ENCODE measurements at regions not wholly inside any gene's neighbourhood (a gene's known extent, or its start where the extent isn't known, plus 50 kb on each side); places are given as distances from the start of the nearest gene placed in this dataset.

GRCh38 chr7:18408461-18408860 lies 87.1 kb upstream of the HDAC9 start:
- Mint-ChIP-seq H3K27me3 (ENCODE audit: insufficient read depth, unreplicated experiment) (no peaks in the 10 kb centered on the region), H3K4me3 (ENCODE audit: unreplicated experiment) (no peak overlapping the region), H3K36me3 (ENCODE audit: insufficient read depth, unreplicated experiment) (no peaks in the 10 kb centered on the region), H3K9me3 (ENCODE audit: unreplicated experiment) (peaks cover 5% of the 10 kb centered on the region), H3K4me1 (ENCODE audit: insufficient read depth, unreplicated experiment) (no peaks in the 10 kb centered on the region), H3K27ac (ENCODE audit: low read depth, unreplicated experiment) (no peak overlapping the region)
- ChIA-PET CTCF (no interaction called here), POLR2A (no interaction called here)
- intact Hi-C loops (cut with micrococcal nuclease): no loop called here
- DNase-seq (ENCODE audit: unreplicated experiment): no peak
- TF ChIP-seq, protein P1, sequence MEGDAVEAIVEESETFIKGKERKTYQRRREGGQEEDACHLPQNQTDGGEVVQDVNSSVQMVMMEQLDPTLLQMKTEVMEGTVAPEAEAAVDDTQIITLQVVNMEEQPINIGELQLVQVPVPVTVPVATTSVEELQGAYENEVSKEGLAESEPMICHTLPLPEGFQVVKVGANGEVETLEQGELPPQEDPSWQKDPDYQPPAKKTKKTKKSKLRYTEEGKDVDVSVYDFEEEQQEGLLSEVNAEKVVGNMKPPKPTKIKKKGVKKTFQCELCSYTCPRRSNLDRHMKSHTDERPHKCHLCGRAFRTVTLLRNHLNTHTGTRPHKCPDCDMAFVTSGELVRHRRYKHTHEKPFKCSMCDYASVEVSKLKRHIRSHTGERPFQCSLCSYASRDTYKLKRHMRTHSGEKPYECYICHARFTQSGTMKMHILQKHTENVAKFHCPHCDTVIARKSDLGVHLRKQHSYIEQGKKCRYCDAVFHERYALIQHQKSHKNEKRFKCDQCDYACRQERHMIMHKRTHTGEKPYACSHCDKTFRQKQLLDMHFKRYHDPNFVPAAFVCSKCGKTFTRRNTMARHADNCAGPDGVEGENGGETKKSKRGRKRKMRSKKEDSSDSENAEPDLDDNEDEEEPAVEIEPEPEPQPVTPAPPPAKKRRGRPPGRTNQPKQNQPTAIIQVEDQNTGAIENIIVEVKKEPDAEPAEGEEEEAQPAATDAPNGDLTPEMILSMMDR (IDR thresholded peaks at IDR 0.05; ENCODE audit: unreplicated experiment): no peak
- BruUV-seq (replicated peaks): no TSS peak

GRCh38 chr7:18408868-18409267 lies 86.7 kb upstream of the HDAC9 start:
- POLR2A ChIA-PET: interaction anchor here (2.8 kb wide), 1 partner anchor 20 kb away, joined by 9 read pairs; no protein-coding TSS in a partner anchor
- intact Hi-C loops (cut with micrococcal nuclease): no loop called here

DNA sequence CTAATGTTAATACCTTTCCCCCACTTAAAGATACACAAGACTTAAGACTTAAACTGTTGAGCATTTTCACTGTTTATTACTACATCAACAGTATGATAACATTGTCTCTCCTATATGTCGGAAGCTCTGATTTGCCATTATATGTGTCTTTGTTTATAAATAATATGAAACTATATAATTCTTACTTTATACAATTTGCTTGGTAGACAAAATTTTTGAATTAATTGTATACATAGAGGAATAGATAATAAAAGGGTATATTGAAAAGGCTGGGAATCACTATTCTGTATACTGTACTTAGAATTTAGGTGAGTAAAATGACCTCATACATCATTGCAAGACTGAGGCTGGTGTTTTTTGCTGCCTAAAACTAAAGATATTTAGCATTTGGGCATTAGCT lies 82.1 kb upstream of the HDAC9 start:
- intact Hi-C loops (cut with micrococcal nuclease): no loop called here
- H3K27me3 Mint-ChIP-seq (ENCODE audit: insufficient read depth, unreplicated experiment): no peaks in the 10 kb centered on the region
- ChIA-PET CTCF (no interaction called here), POLR2A (no interaction called here)
- H3K36me3 Mint-ChIP-seq (ENCODE audit: insufficient read depth, unreplicated experiment): no peaks in the 10 kb centered on the region
- no peak for DNase-seq (ENCODE audit: unreplicated experiment)
- TF ChIP-seq, protein P1 (IDR thresholded peaks at IDR 0.05; ENCODE audit: unreplicated experiment): no peak
- BruUV-seq (replicated peaks): no TSS peak
- H3K27ac Mint-ChIP-seq (ENCODE audit: low read depth, unreplicated experiment): no peak overlapping the region
- no peak overlapping the region for H3K4me3 Mint-ChIP-seq (ENCODE audit: unreplicated experiment)
- no peaks in the 10 kb centered on the region for H3K9me3 Mint-ChIP-seq (ENCODE audit: unreplicated experiment)
- H3K4me1 Mint-ChIP-seq (ENCODE audit: insufficient read depth, unreplicated experiment): no peaks in the 10 kb centered on the region

More at GRCh38 chr7:18408868-18409267, 86.7 kb upstream of the HDAC9 start:
- Mint-ChIP-seq H3K4me3 (ENCODE audit: unreplicated experiment) (no peak overlapping the region), H3K36me3 (ENCODE audit: insufficient read depth, unreplicated experiment) (no peaks in the 10 kb centered on the region), H3K27me3 (ENCODE audit: insufficient read depth, unreplicated experiment) (no peaks in the 10 kb centered on the region), H3K27ac (ENCODE audit: low read depth, unreplicated experiment) (no peak overlapping the region), H3K9me3 (ENCODE audit: unreplicated experiment) (peaks cover 5% of the 10 kb centered on the region), H3K4me1 (ENCODE audit: insufficient read depth, unreplicated experiment) (no peaks in the 10 kb centered on the region)
- TF ChIP-seq, protein P1 (IDR thresholded peaks at IDR 0.05; ENCODE audit: unreplicated experiment): no peak
- CTCF ChIA-PET: interaction anchor here (1.0 kb wide), 1 partner anchor 56 kb away, joined by 3 read pairs; no protein-coding TSS in a partner anchor
- no peak for DNase-seq (ENCODE audit: unreplicated experiment)
- BruUV-seq (replicated peaks): no TSS peak

DNA sequence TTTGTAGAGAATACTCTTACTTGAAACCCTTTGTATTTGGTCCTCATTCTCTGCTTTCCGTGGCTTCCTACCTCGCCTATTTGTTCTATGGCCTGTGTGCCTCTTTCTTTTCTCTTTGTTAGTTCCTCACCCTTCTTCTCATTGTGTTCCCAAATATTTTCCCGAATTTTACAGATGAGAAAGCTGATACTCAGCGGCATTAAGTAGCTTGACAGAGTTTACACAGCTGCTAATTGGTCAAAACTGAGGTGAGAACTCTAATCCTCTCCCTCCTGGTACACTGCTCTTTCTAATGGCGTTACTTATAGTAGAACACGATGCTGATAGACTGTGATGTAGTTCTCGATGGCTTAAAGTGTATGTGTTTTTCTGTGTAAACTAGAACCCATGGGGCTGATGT lies 80.7 kb upstream of the HDAC9 start:
- no peaks in the 10 kb centered on the region for H3K4me1 Mint-ChIP-seq (ENCODE audit: insufficient read depth, unreplicated experiment)
- TF ChIP-seq, protein P1 (IDR thresholded peaks at IDR 0.05; ENCODE audit: unreplicated experiment): no peak
- no TSS peak for BruUV-seq (replicated peaks)
- no peaks in the 10 kb centered on the region for H3K9me3 Mint-ChIP-seq (ENCODE audit: unreplicated experiment)
- H3K27ac Mint-ChIP-seq (ENCODE audit: low read depth, unreplicated experiment): no peak overlapping the region
- H3K4me3 Mint-ChIP-seq (ENCODE audit: unreplicated experiment): no peak overlapping the region
- no peaks in the 10 kb centered on the region for H3K36me3 Mint-ChIP-seq (ENCODE audit: insufficient read depth, unreplicated experiment)
- no peak for DNase-seq (ENCODE audit: unreplicated experiment)
- no peaks in the 10 kb centered on the region for H3K27me3 Mint-ChIP-seq (ENCODE audit: insufficient read depth, unreplicated experiment)
- intact Hi-C loops (cut with micrococcal nuclease): no loop called here
- ChIA-PET CTCF (interaction anchor here (0.6 to 0.8 kb wide), 2 partner anchors 9 to 94 kb away, joined by 3 read pairs; no protein-coding TSS in a partner anchor), POLR2A (interaction anchor here (1.0 kb wide), 1 partner anchor 44 kb away, joined by 3 read pairs; no protein-coding TSS in a partner anchor)
